ENCODE measurements at regions not wholly inside any gene's neighbourhood (a gene's known extent, or its start where the extent isn't known, plus 50 kb on each side); places are given as distances from the start of the nearest gene placed in this dataset.
A peak's percentile ranks its signal among the peaks of the same experiment; 100 is the strongest.

DNA sequence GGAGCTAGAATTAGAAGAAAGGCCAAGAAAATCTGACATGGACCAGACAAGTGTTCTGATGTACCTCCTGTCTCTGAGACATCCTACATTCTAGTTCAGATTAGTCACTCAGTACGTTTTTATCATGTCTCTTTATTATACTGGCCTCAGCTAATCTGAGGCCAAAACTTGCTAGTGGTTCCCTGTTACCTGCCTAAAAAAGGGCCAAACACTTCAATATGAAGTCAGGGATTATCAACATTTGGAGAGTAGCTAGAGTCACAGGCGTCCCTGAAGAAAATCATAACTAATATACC lies 587.4 kb downstream of the PRELID2 start:
- peak; percentile 49 for ATAC-seq
- TF ChIP-seq CSDC2 (CRISPR knock-in tag; IDR thresholded peaks at IDR 0.05) (no peak), ISL1 (CRISPR knock-in tag; IDR thresholded peaks at IDR 0.05) (no peak), RARB (CRISPR knock-in tag; IDR thresholded peaks at IDR 0.05) (no peak), ARNTL (CRISPR knock-in tag; IDR thresholded peaks at IDR 0.05; ENCODE audit: borderline replicate concordance, low read depth) (no peak), TOX (CRISPR knock-in tag; IDR thresholded peaks at IDR 0.05; ENCODE audit: borderline replicate concordance) (no peak), SNAI2 (CRISPR knock-in tag; IDR thresholded peaks at IDR 0.05) (no peak), ZNF70 (CRISPR knock-in tag; IDR thresholded peaks at IDR 0.05) (no peak), PPARA (CRISPR knock-in tag; IDR thresholded peaks at IDR 0.05; ENCODE audit: borderline replicate concordance) (no peak), ZNF565 (CRISPR knock-in tag; conservative IDR thresholded peaks at IDR 0.05; ENCODE audit: low read depth) (no peak), ZFP3 (CRISPR knock-in tag; IDR thresholded peaks at IDR 0.05) (no peak), TCF4 (CRISPR knock-in tag; IDR thresholded peaks at IDR 0.05; ENCODE audit: borderline replicate concordance) (no peak), OSR1 (CRISPR knock-in tag; IDR thresholded peaks at IDR 0.05) (no peak), ZC3H10 (CRISPR knock-in tag; IDR thresholded peaks at IDR 0.05) (no peak), ZNF8 (CRISPR knock-in tag; IDR thresholded peaks at IDR 0.05) (no peak), GLIS3 (CRISPR knock-in tag; IDR thresholded peaks at IDR 0.05) (no peak)
- TF ChIP-seq, protein P1, sequence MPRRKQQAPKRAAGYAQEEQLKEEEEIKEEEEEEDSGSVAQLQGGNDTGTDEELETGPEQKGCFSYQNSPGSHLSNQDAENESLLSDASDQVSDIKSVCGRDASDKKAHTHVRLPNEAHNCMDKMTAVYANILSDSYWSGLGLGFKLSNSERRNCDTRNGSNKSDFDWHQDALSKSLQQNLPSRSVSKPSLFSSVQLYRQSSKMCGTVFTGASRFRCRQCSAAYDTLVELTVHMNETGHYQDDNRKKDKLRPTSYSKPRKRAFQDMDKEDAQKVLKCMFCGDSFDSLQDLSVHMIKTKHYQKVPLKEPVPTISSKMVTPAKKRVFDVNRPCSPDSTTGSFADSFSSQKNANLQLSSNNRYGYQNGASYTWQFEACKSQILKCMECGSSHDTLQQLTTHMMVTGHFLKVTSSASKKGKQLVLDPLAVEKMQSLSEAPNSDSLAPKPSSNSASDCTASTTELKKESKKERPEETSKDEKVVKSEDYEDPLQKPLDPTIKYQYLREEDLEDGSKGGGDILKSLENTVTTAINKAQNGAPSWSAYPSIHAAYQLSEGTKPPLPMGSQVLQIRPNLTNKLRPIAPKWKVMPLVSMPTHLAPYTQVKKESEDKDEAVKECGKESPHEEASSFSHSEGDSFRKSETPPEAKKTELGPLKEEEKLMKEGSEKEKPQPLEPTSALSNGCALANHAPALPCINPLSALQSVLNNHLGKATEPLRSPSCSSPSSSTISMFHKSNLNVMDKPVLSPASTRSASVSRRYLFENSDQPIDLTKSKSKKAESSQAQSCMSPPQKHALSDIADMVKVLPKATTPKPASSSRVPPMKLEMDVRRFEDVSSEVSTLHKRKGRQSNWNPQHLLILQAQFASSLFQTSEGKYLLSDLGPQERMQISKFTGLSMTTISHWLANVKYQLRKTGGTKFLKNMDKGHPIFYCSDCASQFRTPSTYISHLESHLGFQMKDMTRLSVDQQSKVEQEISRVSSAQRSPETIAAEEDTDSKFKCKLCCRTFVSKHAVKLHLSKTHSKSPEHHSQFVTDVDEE (CRISPR knock-in tag; IDR thresholded peaks at IDR 0.05): no peak
- TF ChIP-seq, protein P2, sequence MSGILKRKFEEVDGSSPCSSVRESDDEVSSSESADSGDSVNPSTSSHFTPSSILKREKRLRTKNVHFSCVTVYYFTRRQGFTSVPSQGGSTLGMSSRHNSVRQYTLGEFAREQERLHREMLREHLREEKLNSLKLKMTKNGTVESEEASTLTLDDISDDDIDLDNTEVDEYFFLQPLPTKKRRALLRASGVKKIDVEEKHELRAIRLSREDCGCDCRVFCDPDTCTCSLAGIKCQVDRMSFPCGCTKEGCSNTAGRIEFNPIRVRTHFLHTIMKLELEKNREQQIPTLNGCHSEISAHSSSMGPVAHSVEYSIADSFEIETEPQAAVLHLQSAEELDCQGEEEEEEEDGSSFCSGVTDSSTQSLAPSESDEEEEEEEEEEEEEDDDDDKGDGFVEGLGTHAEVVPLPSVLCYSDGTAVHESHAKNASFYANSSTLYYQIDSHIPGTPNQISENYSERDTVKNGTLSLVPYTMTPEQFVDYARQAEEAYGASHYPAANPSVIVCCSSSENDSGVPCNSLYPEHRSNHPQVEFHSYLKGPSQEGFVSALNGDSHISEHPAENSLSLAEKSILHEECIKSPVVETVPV (CRISPR knock-in tag; IDR thresholded peaks at IDR 0.05): no peak
- TF ChIP-seq, protein P3, sequence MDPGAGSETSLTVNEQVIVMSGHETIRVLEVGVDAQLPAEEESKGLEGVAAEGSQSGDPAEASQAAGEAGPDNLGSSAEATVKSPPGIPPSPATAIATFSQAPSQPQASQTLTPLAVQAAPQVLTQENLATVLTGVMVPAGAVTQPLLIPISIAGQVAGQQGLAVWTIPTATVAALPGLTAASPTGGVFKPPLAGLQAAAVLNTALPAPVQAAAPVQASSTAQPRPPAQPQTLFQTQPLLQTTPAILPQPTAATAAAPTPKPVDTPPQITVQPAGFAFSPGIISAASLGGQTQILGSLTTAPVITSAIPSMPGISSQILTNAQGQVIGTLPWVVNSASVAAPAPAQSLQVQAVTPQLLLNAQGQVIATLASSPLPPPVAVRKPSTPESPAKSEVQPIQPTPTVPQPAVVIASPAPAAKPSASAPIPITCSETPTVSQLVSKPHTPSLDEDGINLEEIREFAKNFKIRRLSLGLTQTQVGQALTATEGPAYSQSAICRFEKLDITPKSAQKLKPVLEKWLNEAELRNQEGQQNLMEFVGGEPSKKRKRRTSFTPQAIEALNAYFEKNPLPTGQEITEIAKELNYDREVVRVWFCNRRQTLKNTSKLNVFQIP (CRISPR knock-in tag; IDR thresholded peaks at IDR 0.05; ENCODE audit: borderline replicate concordance, low read depth): no peak
- TF ChIP-seq, protein P4, sequence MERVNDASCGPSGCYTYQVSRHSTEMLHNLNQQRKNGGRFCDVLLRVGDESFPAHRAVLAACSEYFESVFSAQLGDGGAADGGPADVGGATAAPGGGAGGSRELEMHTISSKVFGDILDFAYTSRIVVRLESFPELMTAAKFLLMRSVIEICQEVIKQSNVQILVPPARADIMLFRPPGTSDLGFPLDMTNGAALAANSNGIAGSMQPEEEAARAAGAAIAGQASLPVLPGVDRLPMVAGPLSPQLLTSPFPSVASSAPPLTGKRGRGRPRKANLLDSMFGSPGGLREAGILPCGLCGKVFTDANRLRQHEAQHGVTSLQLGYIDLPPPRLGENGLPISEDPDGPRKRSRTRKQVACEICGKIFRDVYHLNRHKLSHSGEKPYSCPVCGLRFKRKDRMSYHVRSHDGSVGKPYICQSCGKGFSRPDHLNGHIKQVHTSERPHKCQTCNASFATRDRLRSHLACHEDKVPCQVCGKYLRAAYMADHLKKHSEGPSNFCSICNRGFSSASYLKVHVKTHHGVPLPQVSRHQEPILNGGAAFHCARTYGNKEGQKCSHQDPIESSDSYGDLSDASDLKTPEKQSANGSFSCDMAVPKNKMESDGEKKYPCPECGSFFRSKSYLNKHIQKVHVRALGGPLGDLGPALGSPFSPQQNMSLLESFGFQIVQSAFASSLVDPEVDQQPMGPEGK (CRISPR knock-in tag; IDR thresholded peaks at IDR 0.05; ENCODE audit: borderline replicate concordance): no peak
- TF ChIP-seq, protein P5, sequence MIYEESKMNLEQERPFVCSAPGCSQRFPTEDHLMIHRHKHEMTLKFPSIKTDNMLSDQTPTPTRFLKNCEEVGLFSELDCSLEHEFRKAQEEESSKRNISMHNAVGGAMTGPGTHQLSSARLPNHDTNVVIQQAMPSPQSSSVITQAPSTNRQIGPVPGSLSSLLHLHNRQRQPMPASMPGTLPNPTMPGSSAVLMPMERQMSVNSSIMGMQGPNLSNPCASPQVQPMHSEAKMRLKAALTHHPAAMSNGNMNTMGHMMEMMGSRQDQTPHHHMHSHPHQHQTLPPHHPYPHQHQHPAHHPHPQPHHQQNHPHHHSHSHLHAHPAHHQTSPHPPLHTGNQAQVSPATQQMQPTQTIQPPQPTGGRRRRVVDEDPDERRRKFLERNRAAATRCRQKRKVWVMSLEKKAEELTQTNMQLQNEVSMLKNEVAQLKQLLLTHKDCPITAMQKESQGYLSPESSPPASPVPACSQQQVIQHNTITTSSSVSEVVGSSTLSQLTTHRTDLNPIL (CRISPR knock-in tag; IDR thresholded peaks at IDR 0.05; ENCODE audit: low read depth): no peak

DNA sequence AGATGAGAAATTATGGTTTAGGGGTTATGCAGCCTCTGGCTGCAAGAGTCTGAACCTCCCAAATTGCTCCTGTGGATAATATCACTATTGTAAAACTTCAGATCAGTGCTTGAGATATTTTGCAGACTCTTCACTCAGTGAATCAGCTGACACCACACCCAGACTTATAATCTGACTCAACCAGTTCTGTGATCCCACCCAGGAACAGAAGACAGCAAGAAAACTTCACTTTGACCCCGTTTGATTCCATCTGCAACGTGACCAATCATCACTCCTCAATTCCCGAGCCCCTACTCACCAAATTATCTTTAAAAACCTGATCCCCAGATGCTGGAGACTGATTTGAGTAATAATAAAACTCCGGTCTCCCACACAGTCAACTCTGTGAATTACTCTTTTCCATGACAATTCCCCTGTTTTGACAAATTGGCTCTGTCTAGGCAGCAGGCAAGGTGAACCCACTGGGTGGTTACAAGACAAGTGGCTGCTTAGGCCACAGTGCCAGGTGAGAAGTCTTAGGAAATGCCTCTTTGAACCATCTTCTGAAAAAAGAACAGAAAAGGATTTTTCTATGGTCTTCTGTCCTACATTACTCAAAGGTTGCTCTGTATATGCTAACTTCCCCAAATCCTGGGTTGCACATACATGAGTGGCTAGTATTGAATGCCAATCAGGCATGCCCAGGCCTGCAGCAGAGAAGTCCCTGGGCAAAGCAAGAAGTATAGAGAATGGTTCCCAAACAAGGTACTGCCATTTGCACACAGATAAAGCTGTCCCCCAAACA lies 588.0 kb downstream of the PRELID2 start:
- peak; percentile 61 for ATAC-seq
- no peak for TF ChIP-seq ZNF565 (CRISPR knock-in tag; conservative IDR thresholded peaks at IDR 0.05; ENCODE audit: low read depth)
- TF ChIP-seq BACH2 (CRISPR knock-in tag; IDR thresholded peaks at IDR 0.05; ENCODE audit: borderline replicate concordance): no peak
- TF ChIP-seq, protein P2 (CRISPR knock-in tag; IDR thresholded peaks at IDR 0.05): no peak
- TF ChIP-seq TCF4 (CRISPR knock-in tag; IDR thresholded peaks at IDR 0.05; ENCODE audit: borderline replicate concordance): no peak
- no peak for TF ChIP-seq ESRRG (CRISPR knock-in tag; IDR thresholded peaks at IDR 0.05)
- TF ChIP-seq, protein P4 (CRISPR knock-in tag; IDR thresholded peaks at IDR 0.05; ENCODE audit: borderline replicate concordance): no peak
- no peak for TF ChIP-seq GLIS3 (CRISPR knock-in tag; IDR thresholded peaks at IDR 0.05)
- TF ChIP-seq ARNTL (CRISPR knock-in tag; IDR thresholded peaks at IDR 0.05; ENCODE audit: borderline replicate concordance, low read depth): no peak
- TF ChIP-seq ISL1 (CRISPR knock-in tag; IDR thresholded peaks at IDR 0.05): no peak
- TF ChIP-seq SNAI2 (CRISPR knock-in tag; IDR thresholded peaks at IDR 0.05): no peak
- TF ChIP-seq PPARA (CRISPR knock-in tag; IDR thresholded peaks at IDR 0.05; ENCODE audit: borderline replicate concordance): no peak
- TF ChIP-seq, protein P5 (CRISPR knock-in tag; IDR thresholded peaks at IDR 0.05; ENCODE audit: low read depth): no peak
